HepG2 (cell line): ENCODE measurements at regions not wholly inside any gene's neighbourhood (a gene's known extent, or its start where the extent isn't known, plus 50 kb on each side); places are given as distances from the start of the nearest gene placed in this dataset.

ENCODE experiments used
- ATAC-seq: fragments of 200-7000 bp; cut with Tn5 transposase; 3 replicates; pipeline ENCODE4 v1.9.1; 2020; ENCODE audit warnings: mild to moderate bottlenecking, moderate library complexity
- BruUV-seq: library from RNA; stranded (reverse); fragments of 400-500 nt; replicated peaks from 2 replicates; lab custom pipeline; 2021; lab: Mats Ljungman, UMichigan
- CTCF ChIA-PET: fragments of 300-600 bp; formaldehyde crosslinking; extraction: SDS; loops from one replicate; lab custom pipeline; 2021; ENCODE audit warnings: low total read pairs, inconsistent platforms, low intra/inter-chr PET ratio; lab: Yijun Ruan, JAX
- POLR2A ChIA-PET: fragments of 350-600 bp; sonication (Branson Sonifier 250); formaldehyde crosslinking; loops from one replicate; lab custom pipeline; 2020; ENCODE audit warnings: antibody characterized with exemption, inconsistent platforms; lab: Yijun Ruan, JAX
- DNase-seq: peaks from one replicate; pipeline ENCODE4 v3.0.0-alpha.2; 2015; ENCODE audit warnings: low spot score
- FAIRE-seq: peaks from 3 replicates; lab custom pipeline; 2011; peaks lifted over from hg19 to GRCh38; lab: Jason Lieb, UNC
- H2AFZ ChIP-seq: one replicate; pipeline ENCODE4 v1.6.1; 2011; ENCODE audit warnings: low read length, inconsistent platforms
- H3K27ac ChIP-seq: fragments of 300-600 bp; 3 replicates; pipeline ENCODE4 v1.8.0; 2011; ENCODE audit warnings: mixed run types, mild to moderate bottlenecking, mixed read lengths, low read length, inconsistent platforms; ENCODE audit not compliant: insufficient read depth; ENCODE audit errors: extremely low read length
- H3K27me3 ChIP-seq, 2 experiments: fragments of 200-600 bp in 1 of 2; 2 replicates in 1 of 2; 3 replicates in 1 of 2; pipeline versions ENCODE4 v1.6.0 to v1.8.0; 2011; ENCODE audit warnings: low read length in 2 of 2, mild to moderate bottlenecking in 2 of 2, moderate library complexity in 2 of 2, inconsistent platforms in 1 of 2; ENCODE audit not compliant: insufficient read depth in 2 of 2, control insufficient read depth in 1 of 2
- H3K36me3 ChIP-seq, 2 experiments: fragments of 200-600 bp in 1 of 2; replicated peaks in 1 of 2; 2 replicates in 1 of 2; 3 replicates in 1 of 2; pipeline versions ENCODE4 v1.5.1 to v1.8.0; 2011; ENCODE audit warnings: low read length in 2 of 2, inconsistent platforms in 1 of 2; ENCODE audit not compliant: insufficient read depth in 2 of 2, control insufficient read depth in 1 of 2
- H3K4me1 ChIP-seq: 2 replicates; pipeline ENCODE4 v1.5.1; 2012; ENCODE audit warnings: low read length, inconsistent platforms; ENCODE audit not compliant: insufficient read depth
- H3K4me2 ChIP-seq: 2 replicates; pipeline ENCODE4 v1.6.0; 2011; ENCODE audit warnings: low read depth, low read length, inconsistent platforms
- H3K4me3 ChIP-seq, 3 experiments: fragments of 200-600 bp in 1 of 3; sonication (generic), shearing (Covaris generic) in 1 of 3; replicated peaks in 1 of 3; 2 replicates each; pipeline ENCODE4 v1.5.1; 2011 to 2016; ENCODE audit warnings: low read length in 3 of 3, inconsistent platforms in 2 of 3, low read depth in 2 of 3, mild to moderate bottlenecking in 2 of 3, control low read depth in 1 of 3, mixed read lengths in 1 of 3; ENCODE audit not compliant: insufficient read depth in 1 of 3
- H3K79me2 ChIP-seq: one replicate; pipeline ENCODE4 v1.6.1; 2011; ENCODE audit warnings: low read length, inconsistent platforms; ENCODE audit not compliant: insufficient read depth
- H3K9ac ChIP-seq: 2 replicates; pipeline ENCODE4 v1.6.0; 2011; ENCODE audit warnings: mild to moderate bottlenecking, low read depth, low read length, inconsistent platforms; ENCODE audit not compliant: insufficient read depth
- H3K9me3 ChIP-seq: 2 replicates; pipeline ENCODE4 v1.5.1; 2012; ENCODE audit warnings: mild to moderate bottlenecking, low read length
- H4K20me1 ChIP-seq: 2 replicates; pipeline ENCODE4 v1.6.0; 2011; ENCODE audit warnings: inconsistent platforms, mild to moderate bottlenecking, low read length, moderate library complexity; ENCODE audit not compliant: insufficient read depth
- ATAD3A ChIP-seq: sonication (generic); formaldehyde crosslinking; IDR thresholded peaks from 2 replicates; pipeline ENCODE4 v1.4.0; 2020; ENCODE audit warnings: missing genetic modification reagents
- KDM4B ChIP-seq: sonication (generic); formaldehyde crosslinking; IDR thresholded peaks from 2 replicates; pipeline ENCODE4 v1.4.0; 2020; ENCODE audit warnings: missing genetic modification reagents
- MAFF ChIP-seq: IDR thresholded peaks from 2 replicates; pipeline ENCODE4 v1.6.1; 2011; ENCODE audit warnings: low read depth, low read length, improper control_type of control experiment
- MAFK ChIP-seq, 2 experiments: IDR thresholded peaks in 1 of 2; conservative IDR thresholded peaks in 1 of 2; 2 replicates each; pipeline ENCODE4 v1.6.1; 2011; ENCODE audit warnings: improper control_type of control experiment in 2 of 2, low read length in 2 of 2
- SMYD3 ChIP-seq: sonication (generic); formaldehyde crosslinking; IDR thresholded peaks from 2 replicates; pipeline ENCODE4 v1.8.1; 2023; ENCODE audit warnings: mild to moderate bottlenecking, missing genetic modification reagents
- ZNF282 ChIP-seq: fragments of 450-650 bp; IDR thresholded peaks from 2 replicates; pipeline ENCODE4 v1.6.1; 2018; ENCODE audit not compliant: partially characterized antibody
- ZNF441 ChIP-seq: sonication (generic); formaldehyde crosslinking; IDR thresholded peaks from 2 replicates; pipeline ENCODE4 v1.7.0; 2021; ENCODE audit warnings: missing genetic modification reagents, borderline replicate concordance
- ZNF674 ChIP-seq: sonication (generic); formaldehyde crosslinking; IDR thresholded peaks from 2 replicates; pipeline ENCODE4 v1.5.0; 2020; ENCODE audit warnings: low read depth, mild to moderate bottlenecking, missing genetic modification reagents
- WGBS: methylation state at CpG from one replicate; pipeline ENCODE4 v1.1.6; 2017; ENCODE audit warnings: low lambda C conversion rate; 5-methylcytosine and 5-hydroxymethylcytosine counted together
- in situ Hi-C: cut with HindIII; loops from 2 replicates; pipeline ENCODE4 v1.10.0; 2017; ENCODE audit warnings: low pct_unique_long_range_greater_than_20kb; ENCODE audit not compliant: extremely low pct_ligation_motif_present
- intact Hi-C: fragments of 100-400 bp; cut with micrococcal nuclease; formaldehyde crosslinking; loops from one replicate; pipeline ENCODE4 v1.10.0; 2022; ENCODE audit not compliant: unreplicated experiment
- TF ChIP-seq, protein P1 (sequence below): sonication (generic); formaldehyde crosslinking; IDR thresholded peaks from 2 replicates; pipeline ENCODE4 v1.8.0; 2022; ENCODE audit warnings: mild to moderate bottlenecking, missing genetic modification reagents

GRCh38 chr14:51182131-51182565 is 57.9 kb upstream of the TMX1 start:
- Histone ChIP-seq H3K9me3 (no peaks in the 10 kb centered on the region), H3K4me1 (no peaks in the 10 kb centered on the region), H3K27me3 (no peaks in the 10 kb centered on the region), H3K4me3 (no peak overlapping the region), H3K9ac (no peak overlapping the region)
- DNase-seq = no peak
- CTCF ChIA-PET = no interaction called here
- TF ChIP-seq ZNF282 (no peak), ZNF441 (CRISPR knock-in tag) (no peak), ATAD3A (no peak), SMYD3 (CRISPR knock-in tag) (no peak), KDM4B (CRISPR knock-in tag) (no peak)
- TF ChIP-seq, protein P1, sequence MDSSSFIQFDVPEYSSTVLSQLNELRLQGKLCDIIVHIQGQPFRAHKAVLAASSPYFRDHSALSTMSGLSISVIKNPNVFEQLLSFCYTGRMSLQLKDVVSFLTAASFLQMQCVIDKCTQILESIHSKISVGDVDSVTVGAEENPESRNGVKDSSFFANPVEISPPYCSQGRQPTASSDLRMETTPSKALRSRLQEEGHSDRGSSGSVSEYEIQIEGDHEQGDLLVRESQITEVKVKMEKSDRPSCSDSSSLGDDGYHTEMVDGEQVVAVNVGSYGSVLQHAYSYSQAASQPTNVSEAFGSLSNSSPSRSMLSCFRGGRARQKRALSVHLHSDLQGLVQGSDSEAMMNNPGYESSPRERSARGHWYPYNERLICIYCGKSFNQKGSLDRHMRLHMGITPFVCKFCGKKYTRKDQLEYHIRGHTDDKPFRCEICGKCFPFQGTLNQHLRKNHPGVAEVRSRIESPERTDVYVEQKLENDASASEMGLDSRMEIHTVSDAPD (CRISPR knock-in tag) = no peak
- TF ChIP-seq, all 625 proteins: peak for 0
- H3K79me2 ChIP-seq = no peaks in the 10 kb centered on the region
- H3K4me2 ChIP-seq = no peak overlapping the region
- FAIRE-seq = no peak
- in situ Hi-C loops (no loop called here), intact Hi-C loops (no loop called here)
- POLR2A ChIA-PET = no interaction called here
- no TSS peak for BruUV-seq
- no peaks in the 10 kb centered on the region for H3K36me3 ChIP-seq
- no peaks in the 10 kb centered on the region for H4K20me1 ChIP-seq
- no peak overlapping the region for H2AFZ ChIP-seq
- no peak overlapping the region for H3K27ac ChIP-seq
- no peak for ATAC-seq
- 33% methylated on average over 3 of the region's 3 CpGs for WGBS

DNA sequence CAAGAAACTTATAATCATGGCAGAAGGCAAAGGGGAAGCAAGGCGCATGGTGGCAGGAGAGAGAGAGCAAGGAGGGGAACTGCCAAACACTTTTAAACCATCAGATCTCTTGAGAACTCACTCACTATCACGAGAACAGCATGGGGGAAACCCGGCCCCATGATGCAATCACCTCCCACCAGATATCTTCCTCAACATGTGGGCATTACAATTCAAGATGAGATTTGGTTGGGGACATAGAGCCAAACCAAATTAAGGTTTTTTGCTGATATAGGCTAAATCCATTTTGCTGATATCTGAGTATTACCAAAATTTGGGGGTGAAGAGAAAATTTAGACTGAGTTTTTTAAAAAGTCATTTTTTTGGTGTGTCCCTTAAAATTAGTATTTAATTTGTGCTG is 54.9 kb upstream of the TMX1 start:
- FAIRE-seq = no peak
- Histone ChIP-seq H3K4me1 (no peaks in the 10 kb centered on the region), H3K4me3 (no peak overlapping the region), H4K20me1 (no peaks in the 10 kb centered on the region), H3K36me3 (no peaks in the 10 kb centered on the region), H3K9me3 (no peaks in the 10 kb centered on the region), H3K27ac (no peak overlapping the region), H3K79me2 (no peaks in the 10 kb centered on the region), H3K4me2 (no peak overlapping the region), H3K9ac (no peak overlapping the region), H2AFZ (no peak overlapping the region), H3K27me3 (no peaks in the 10 kb centered on the region)
- intact Hi-C loops = no loop called here
- no TSS peak for BruUV-seq
- no peak for TF ChIP-seq ZNF674 (CRISPR knock-in tag)
- TF ChIP-seq MAFK (conservative IDR thresholded peaks at IDR 0.05 in 1 of 2, IDR thresholded peaks at IDR 0.05 in 1 of 2; ENCODE audit: low read length in 2 of 2) = peak; percentile 75 to 91
- TF ChIP-seq MAFF = peak; percentile 88
- CTCF ChIA-PET = no interaction called here
- ATAC-seq = no peak
- WGBS = 4% methylated on average over 3 of the region's 3 CpGs
- POLR2A ChIA-PET = no interaction called here
- DNase-seq = no peak
- in situ Hi-C loops = no loop called here
